HepG2 (cell line): ENCODE measurements at regions not wholly inside any gene's neighbourhood (a gene's known extent, or its start where the extent isn't known, plus 50 kb on each side); places are given as distances from the start of the nearest gene placed in this dataset.

Experiments used
- ATAC-seq: fragments of 200-7000 bp; cut with Tn5 transposase; 3 replicates; pipeline ENCODE4 v1.9.1; 2020; ENCODE audit warnings: mild to moderate bottlenecking, moderate library complexity
- BruUV-seq: library from RNA; stranded (reverse); fragments of 400-500 nt; replicated peaks from 2 replicates; lab custom pipeline; 2021; lab: Mats Ljungman, UMichigan
- CTCF ChIA-PET: fragments of 300-600 bp; formaldehyde crosslinking; extraction: SDS; loops from one replicate; lab custom pipeline; 2021; ENCODE audit warnings: low total read pairs, inconsistent platforms, low intra/inter-chr PET ratio; lab: Yijun Ruan, JAX
- POLR2A ChIA-PET: fragments of 350-600 bp; sonication (Branson Sonifier 250); formaldehyde crosslinking; loops from one replicate; lab custom pipeline; 2020; ENCODE audit warnings: antibody characterized with exemption, inconsistent platforms; lab: Yijun Ruan, JAX
- DNase-seq: peaks from one replicate; pipeline ENCODE4 v3.0.0-alpha.2; 2015; ENCODE audit warnings: low spot score
- FAIRE-seq: peaks from 3 replicates; lab custom pipeline; 2011; peaks lifted over from hg19 to GRCh38; lab: Jason Lieb, UNC
- H2AFZ ChIP-seq: one replicate; pipeline ENCODE4 v1.6.1; 2011; ENCODE audit warnings: low read length, inconsistent platforms
- H3K27ac ChIP-seq: fragments of 300-600 bp; 3 replicates; pipeline ENCODE4 v1.8.0; 2011; ENCODE audit warnings: mixed run types, mild to moderate bottlenecking, mixed read lengths, low read length, inconsistent platforms; ENCODE audit not compliant: insufficient read depth; ENCODE audit errors: extremely low read length
- H3K27me3 ChIP-seq, 2 experiments: fragments of 200-600 bp in 1 of 2; 2 replicates in 1 of 2; 3 replicates in 1 of 2; pipeline versions ENCODE4 v1.6.0 to v1.8.0; 2011; ENCODE audit warnings: low read length in 2 of 2, mild to moderate bottlenecking in 2 of 2, moderate library complexity in 2 of 2, inconsistent platforms in 1 of 2; ENCODE audit not compliant: insufficient read depth in 2 of 2, control insufficient read depth in 1 of 2
- H3K36me3 ChIP-seq, 2 experiments: fragments of 200-600 bp in 1 of 2; replicated peaks in 1 of 2; 2 replicates in 1 of 2; 3 replicates in 1 of 2; pipeline versions ENCODE4 v1.5.1 to v1.8.0; 2011; ENCODE audit warnings: low read length in 2 of 2, inconsistent platforms in 1 of 2; ENCODE audit not compliant: insufficient read depth in 2 of 2, control insufficient read depth in 1 of 2
- H3K4me1 ChIP-seq: 2 replicates; pipeline ENCODE4 v1.5.1; 2012; ENCODE audit warnings: low read length, inconsistent platforms; ENCODE audit not compliant: insufficient read depth
- H3K4me2 ChIP-seq: 2 replicates; pipeline ENCODE4 v1.6.0; 2011; ENCODE audit warnings: low read depth, low read length, inconsistent platforms
- H3K4me3 ChIP-seq, 3 experiments: fragments of 200-600 bp in 1 of 3; sonication (generic), shearing (Covaris generic) in 1 of 3; replicated peaks in 1 of 3; 2 replicates each; pipeline ENCODE4 v1.5.1; 2011 to 2016; ENCODE audit warnings: low read length in 3 of 3, inconsistent platforms in 2 of 3, low read depth in 2 of 3, mild to moderate bottlenecking in 2 of 3, control low read depth in 1 of 3, mixed read lengths in 1 of 3; ENCODE audit not compliant: insufficient read depth in 1 of 3
- H3K79me2 ChIP-seq: one replicate; pipeline ENCODE4 v1.6.1; 2011; ENCODE audit warnings: low read length, inconsistent platforms; ENCODE audit not compliant: insufficient read depth
- H3K9ac ChIP-seq: 2 replicates; pipeline ENCODE4 v1.6.0; 2011; ENCODE audit warnings: mild to moderate bottlenecking, low read depth, low read length, inconsistent platforms; ENCODE audit not compliant: insufficient read depth
- H3K9me3 ChIP-seq: 2 replicates; pipeline ENCODE4 v1.5.1; 2012; ENCODE audit warnings: mild to moderate bottlenecking, low read length
- H4K20me1 ChIP-seq: 2 replicates; pipeline ENCODE4 v1.6.0; 2011; ENCODE audit warnings: inconsistent platforms, mild to moderate bottlenecking, low read length, moderate library complexity; ENCODE audit not compliant: insufficient read depth
- BORCS8-MEF2B ChIP-seq: sonication (generic); formaldehyde crosslinking; IDR thresholded peaks from 2 replicates; pipeline ENCODE4 v1.8.0; 2022; ENCODE audit warnings: mild to moderate bottlenecking, missing genetic modification reagents
- RFXAP ChIP-seq: sonication (generic); formaldehyde crosslinking; IDR thresholded peaks from 2 replicates; pipeline ENCODE4 v1.4.0; 2020; ENCODE audit warnings: missing genetic modification reagents, borderline replicate concordance
- ZNF343 ChIP-seq: sonication (generic); formaldehyde crosslinking; IDR thresholded peaks from 2 replicates; pipeline ENCODE4 v1.4.0; 2020; ENCODE audit warnings: mild to moderate bottlenecking, missing genetic modification reagents
- ZNF777 ChIP-seq: sonication (generic); formaldehyde crosslinking; IDR thresholded peaks from 2 replicates; pipeline ENCODE4 v1.4.0; 2020; ENCODE audit warnings: missing genetic modification reagents
- ZNF782 ChIP-seq: sonication (generic); formaldehyde crosslinking; IDR thresholded peaks from 2 replicates; pipeline ENCODE4 v1.4.0; 2020; ENCODE audit warnings: missing genetic modification reagents, mild to moderate bottlenecking, borderline replicate concordance
- WGBS: methylation state at CpG from one replicate; pipeline ENCODE4 v1.1.6; 2017; ENCODE audit warnings: low lambda C conversion rate; 5-methylcytosine and 5-hydroxymethylcytosine counted together
- in situ Hi-C: cut with HindIII; loops from 2 replicates; pipeline ENCODE4 v1.10.0; 2017; ENCODE audit warnings: low pct_unique_long_range_greater_than_20kb; ENCODE audit not compliant: extremely low pct_ligation_motif_present
- intact Hi-C: fragments of 100-400 bp; cut with micrococcal nuclease; formaldehyde crosslinking; loops from one replicate; pipeline ENCODE4 v1.10.0; 2022; ENCODE audit not compliant: unreplicated experiment
- TF ChIP-seq, protein P1 (sequence below): sonication (generic); formaldehyde crosslinking; IDR thresholded peaks from 2 replicates; pipeline ENCODE4 v1.5.1; 2020; ENCODE audit warnings: missing genetic modification reagents, mild to moderate bottlenecking, borderline replicate concordance

DNA sequence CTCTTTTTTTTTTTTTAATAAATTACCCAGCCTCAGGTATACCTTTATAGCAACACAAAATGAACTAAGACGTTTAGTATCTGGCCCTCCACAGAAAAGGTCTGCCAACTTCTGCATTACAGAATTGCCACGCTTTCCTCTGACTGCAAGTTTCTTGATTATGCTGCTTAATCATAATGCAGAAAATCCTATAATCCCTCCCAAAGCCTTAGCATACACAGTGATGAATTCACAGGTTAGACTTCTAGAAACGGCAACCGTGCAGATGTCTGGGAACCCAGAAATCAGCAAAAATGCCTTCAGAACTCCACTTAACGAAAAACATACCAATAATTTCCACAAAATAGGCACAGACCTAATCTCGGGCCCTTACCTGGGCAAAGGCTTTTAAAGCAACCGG, 144.7 kb upstream of the FRMD4B start:
- no peaks in the 10 kb centered on the region for H4K20me1 ChIP-seq
- no peaks in the 10 kb centered on the region for H3K9me3 ChIP-seq

DNA sequence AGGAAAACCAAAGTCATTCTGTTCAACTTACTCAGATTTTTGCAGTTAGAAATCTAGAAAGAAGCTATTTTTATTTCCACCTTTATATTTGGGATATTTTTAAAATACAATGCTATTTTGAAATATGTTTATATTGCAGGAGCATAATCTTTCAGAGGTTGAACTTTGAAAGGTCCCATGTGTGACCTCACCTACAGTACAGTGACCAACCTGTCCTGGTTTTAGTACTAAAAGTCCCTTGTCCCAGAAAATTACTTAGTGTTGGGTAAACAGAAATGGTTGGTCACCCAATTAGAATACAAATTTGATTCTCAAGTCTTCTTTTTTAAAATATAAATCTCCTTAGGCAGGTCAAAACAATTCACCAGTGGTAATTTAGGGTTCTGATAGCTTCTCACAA, 141.6 kb upstream of the FRMD4B start:
- H4K20me1 ChIP-seq = no peaks in the 10 kb centered on the region
- H3K27me3 ChIP-seq = no peaks in the 10 kb centered on the region
- no peak overlapping the region for H2AFZ ChIP-seq
- H3K9ac ChIP-seq = no peak overlapping the region
- no peaks in the 10 kb centered on the region for H3K4me1 ChIP-seq
- no TSS peak for BruUV-seq
- DNase-seq (no peak), FAIRE-seq (no peak), ATAC-seq (no peak)
- no peaks in the 10 kb centered on the region for H3K79me2 ChIP-seq
- H3K9me3 ChIP-seq = no peaks in the 10 kb centered on the region
- no peak overlapping the region for H3K4me2 ChIP-seq
- CTCF ChIA-PET = no interaction called here
- H3K36me3 ChIP-seq = no peaks in the 10 kb centered on the region
- POLR2A ChIA-PET = no interaction called here
- no peak for TF ChIP-seq ZNF343
- no peak for TF ChIP-seq RFXAP (CRISPR knock-in tag)
- no peak for TF ChIP-seq ZNF777 (CRISPR knock-in tag)
- TF ChIP-seq ZNF782 = no peak
- in situ Hi-C loops = no loop called here
- intact Hi-C loops = no loop called here
- H3K4me3 ChIP-seq = no peak overlapping the region
- no peak overlapping the region for H3K27ac ChIP-seq

More for the DNA sequence above, 144.7 kb upstream of the FRMD4B start:
- TF ChIP-seq, protein P1, sequence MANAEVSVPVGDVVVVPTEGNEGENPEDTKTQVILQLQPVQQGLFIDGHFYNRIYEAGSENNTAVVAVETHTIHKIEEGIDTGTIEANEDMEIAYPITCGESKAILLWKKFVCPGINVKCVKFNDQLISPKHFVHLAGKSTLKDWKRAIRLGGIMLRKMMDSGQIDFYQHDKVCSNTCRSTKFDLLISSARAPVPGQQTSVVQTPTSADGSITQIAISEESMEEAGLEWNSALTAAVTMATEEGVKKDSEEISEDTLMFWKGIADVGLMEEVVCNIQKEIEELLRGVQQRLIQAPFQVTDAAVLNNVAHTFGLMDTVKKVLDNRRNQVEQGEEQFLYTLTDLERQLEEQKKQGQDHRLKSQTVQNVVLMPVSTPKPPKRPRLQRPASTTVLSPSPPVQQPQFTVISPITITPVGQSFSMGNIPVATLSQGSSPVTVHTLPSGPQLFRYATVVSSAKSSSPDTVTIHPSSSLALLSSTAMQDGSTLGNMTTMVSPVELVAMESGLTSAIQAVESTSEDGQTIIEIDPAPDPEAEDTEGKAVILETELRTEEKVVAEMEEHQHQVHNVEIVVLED = no peak
- TF ChIP-seq BORCS8-MEF2B (CRISPR knock-in tag) = no peak
- CTCF ChIA-PET = no interaction called here
- DNase-seq = no peak
- H3K4me2 ChIP-seq = no peak overlapping the region
- no peak overlapping the region for H3K9ac ChIP-seq
- no peak overlapping the region for H3K27ac ChIP-seq
- POLR2A ChIA-PET = no interaction called here
- intact Hi-C loops (loop anchor here (5.0 kb wide), 1 partner anchor 1243 kb away; no protein-coding TSS in a partner anchor), in situ Hi-C loops (no loop called here)
- peaks cover 0 to 4% of the 10 kb centered on the region in 2 experiments; a peak in 1 of 5 replicates for H3K27me3 ChIP-seq
- no peak for ATAC-seq
- no peak overlapping the region for H3K4me3 ChIP-seq
- FAIRE-seq = no peak
- H3K36me3 ChIP-seq = no peaks in the 10 kb centered on the region
- no peaks in the 10 kb centered on the region for H3K79me2 ChIP-seq
- H2AFZ ChIP-seq = no peak overlapping the region
- 16% methylated on average over 7 of the region's 7 CpGs for whole genome bisulfite sequencing
- no peaks in the 10 kb centered on the region for H3K4me1 ChIP-seq
- no TSS peak for BruUV-seq
